NCI-H526 (cell line): ENCODE measurements at regions not wholly inside any gene's neighbourhood (a gene's known extent, or its start where the extent isn't known, plus 50 kb on each side); places are given as distances from the start of the nearest gene placed in this dataset.
A peak's percentile ranks its signal among the peaks of the same experiment; 100 is the strongest.

ENCODE experiments used
- DNase-seq, 2 experiments: peaks; one replicate each; lab custom pipeline; 2025; lab: John Stamatoyannopoulos, UW

DNA sequence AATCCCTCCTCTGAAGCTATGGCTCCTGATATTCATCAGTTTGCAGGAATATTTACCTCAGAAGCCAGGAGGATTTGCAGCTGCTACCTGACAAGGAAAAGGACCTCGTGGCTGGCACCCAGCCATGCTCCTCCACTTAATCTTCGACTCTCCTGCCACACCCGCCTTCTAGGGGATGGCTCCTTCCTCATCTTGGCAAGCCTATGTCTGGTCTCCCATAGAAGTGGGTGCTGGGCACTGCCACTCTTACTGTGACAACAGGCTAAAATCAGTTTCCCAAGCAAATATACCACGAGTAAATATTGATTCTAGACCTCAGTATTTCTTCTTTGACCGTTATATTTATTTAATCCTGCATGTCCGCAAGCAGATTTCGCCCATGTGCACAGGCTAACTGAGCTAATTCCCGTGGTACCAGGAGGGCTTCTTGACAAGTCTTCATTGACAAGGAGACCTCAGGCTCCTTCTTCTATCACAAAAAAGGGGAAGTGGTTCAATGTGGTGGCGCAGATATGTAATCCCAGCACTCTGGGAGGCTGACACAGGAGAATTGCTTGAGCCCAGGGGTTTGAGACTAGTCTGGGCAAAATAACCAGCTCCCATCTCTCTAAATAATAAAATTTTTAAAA, 52.6 kb upstream of the DCTD start:
- DNase-seq, result no peak

DNA sequence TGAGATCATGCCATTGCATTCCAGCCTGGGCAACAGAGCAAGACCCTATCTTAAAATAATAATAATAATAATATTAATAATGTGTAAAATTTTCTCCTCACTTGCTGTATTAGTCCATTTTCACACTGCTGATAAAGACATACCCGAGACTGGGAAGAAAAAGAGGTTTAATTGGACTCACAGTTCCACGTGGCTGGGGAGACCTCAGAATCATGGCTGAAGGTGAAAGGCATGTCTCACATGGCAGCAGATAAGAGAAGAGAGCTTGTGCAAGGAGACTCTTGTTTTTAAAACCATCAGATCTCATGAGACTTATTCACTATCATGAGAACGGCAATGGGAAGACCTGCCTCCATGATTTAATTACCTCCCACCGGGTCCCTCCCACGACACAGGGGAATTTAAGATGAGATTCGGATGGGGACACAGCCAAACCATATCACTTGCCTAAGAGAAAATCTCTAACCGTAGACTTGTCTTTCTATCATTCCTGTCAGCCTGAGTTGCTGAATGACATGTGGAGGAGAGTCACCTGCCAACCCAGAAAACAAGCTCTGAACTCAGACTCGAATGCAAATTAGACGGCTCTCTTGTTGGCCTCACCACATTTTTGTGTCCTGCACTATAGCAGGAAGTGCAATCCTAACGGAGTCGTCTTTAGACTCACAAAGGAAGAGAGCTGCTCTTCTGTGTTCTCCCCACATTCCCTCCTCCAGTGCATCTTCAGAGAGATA, 51.9 kb upstream of the DCTD start:
- DNase-seq, result peak; percentile 1 to 37

DNA sequence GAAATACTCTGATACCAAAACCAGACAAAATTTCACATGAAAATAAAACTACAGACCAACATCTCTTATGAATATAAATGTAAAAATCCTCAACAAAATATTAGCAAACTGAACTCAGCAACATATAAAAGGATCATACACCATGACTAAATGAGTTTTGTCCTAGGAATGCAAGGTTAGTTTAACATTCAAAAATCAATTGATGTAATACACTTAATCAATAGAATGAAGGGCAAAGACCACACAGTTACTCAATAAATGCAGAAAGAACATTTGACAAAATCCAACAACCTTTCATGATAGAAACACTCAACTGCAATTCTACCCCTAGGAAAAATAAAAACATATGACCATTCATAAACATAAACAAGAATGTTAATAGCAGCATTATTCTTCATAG, 50.2 kb upstream of the DCTD start:
- DNase-seq, result no peak
